ENCODE measurements at regions not wholly inside any gene's neighbourhood (a gene's known extent, or its start where the extent isn't known, plus 50 kb on each side); places are given as distances from the start of the nearest gene placed in this dataset.

- TF ChIP-seq EZH2 (optimal IDR thresholded peaks at IDR 0.05; ENCODE audit: low read depth, low read length) (no peak), EZH2phosphoT487 (IDR thresholded peaks at IDR 0.05; ENCODE audit: low read length) (no peak), CTCF (IDR thresholded peaks at IDR 0.05; ENCODE audit: low read length) (no peak)
- no peaks in the 10 kb centered on the region for H3K27me3 ChIP-seq (replicated peaks; ENCODE audit: insufficient read depth, low read length)
Measured at GRCh38 chr4:188804861-188805260, 665.6 kb downstream of the TRIML1 start.

DNA sequence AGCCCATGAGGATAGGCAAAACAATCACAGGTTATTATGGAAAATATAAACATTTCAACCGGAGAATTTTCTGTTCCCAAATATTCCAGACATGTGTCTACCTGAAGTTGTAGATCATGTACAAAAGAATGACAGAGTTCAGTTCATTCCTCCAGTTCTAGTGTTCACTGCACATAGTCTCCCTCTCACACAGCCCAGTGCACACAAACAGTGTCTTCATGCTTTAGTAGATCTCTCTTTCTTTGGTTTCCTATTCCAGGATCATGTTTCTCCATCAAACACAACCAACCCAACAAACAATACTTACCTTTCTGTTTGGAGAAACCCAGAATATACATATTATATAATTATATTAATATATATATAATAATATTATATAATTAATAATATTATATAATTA, 671.9 kb downstream of the TRIML1 start:
- Histone ChIP-seq H3K27ac (ENCODE audit: low read length) (no peak overlapping the region), H3K79me2 (ENCODE audit: low read length) (no peaks in the 10 kb centered on the region), H2AFZ (ENCODE audit: low read length) (no peak overlapping the region), H3K36me3 (replicated peaks; ENCODE audit: insufficient read depth, low read length) (no peaks in the 10 kb centered on the region), H3K9ac (ENCODE audit: low read length) (no peak overlapping the region), H3K9me2 (replicated peaks; ENCODE audit: insufficient read depth, low read length) (no peaks in the 10 kb centered on the region), H3K4me1 (ENCODE audit: low read length) (no peaks in the 10 kb centered on the region), H3K4me2 (ENCODE audit: low read depth, low read length) (no peak overlapping the region), H4K20me1 (ENCODE audit: insufficient read depth, low read length) (no peaks in the 10 kb centered on the region), H3K27me3 (replicated peaks; ENCODE audit: insufficient read depth, low read length) (no peaks in the 10 kb centered on the region), H3F3A (ENCODE audit: insufficient read depth, low read length) (no peaks in the 10 kb centered on the region), H3K9me3 (replicated peaks; ENCODE audit: insufficient read depth, low read length) (no peaks in the 10 kb centered on the region), H3K4me3 (ENCODE audit: low read length) (no peak overlapping the region)
- no peak for TF ChIP-seq EZH2 (optimal IDR thresholded peaks at IDR 0.05; ENCODE audit: low read depth, low read length)
- no peak for TF ChIP-seq CTCF (IDR thresholded peaks at IDR 0.05; ENCODE audit: low read length)
- TF ChIP-seq EZH2phosphoT487 (IDR thresholded peaks at IDR 0.05; ENCODE audit: low read length), result no peak
- DNase-seq, result no peak

More at GRCh38 chr4:188804861-188805260, 665.6 kb downstream of the TRIML1 start:
- no peaks in the 10 kb centered on the region for H3K9me2 ChIP-seq (replicated peaks; ENCODE audit: insufficient read depth, low read length)
- no peaks in the 10 kb centered on the region for H3F3A ChIP-seq (ENCODE audit: insufficient read depth, low read length)
- H4K20me1 ChIP-seq (ENCODE audit: insufficient read depth, low read length), result no peaks in the 10 kb centered on the region
- no peaks in the 10 kb centered on the region for H3K36me3 ChIP-seq (replicated peaks; ENCODE audit: insufficient read depth, low read length)
- DNase-seq, result no peak
- no peaks in the 10 kb centered on the region for H3K4me1 ChIP-seq (ENCODE audit: low read length)
- H3K9ac ChIP-seq (ENCODE audit: low read length), result no peak overlapping the region
- no peak overlapping the region for H2AFZ ChIP-seq (ENCODE audit: low read length)
- H3K9me3 ChIP-seq (replicated peaks; ENCODE audit: insufficient read depth, low read length), result no peaks in the 10 kb centered on the region
- no peaks in the 10 kb centered on the region for H3K79me2 ChIP-seq (ENCODE audit: low read length)
- no peak overlapping the region for H3K4me2 ChIP-seq (ENCODE audit: low read depth, low read length)
- no peak overlapping the region for H3K27ac ChIP-seq (ENCODE audit: low read length)
- no peak overlapping the region for H3K4me3 ChIP-seq (ENCODE audit: low read length)

GRCh38 chr4:188812644-188813043, 673.4 kb downstream of the TRIML1 start:
- no peaks in the 10 kb centered on the region for H4K20me1 ChIP-seq (ENCODE audit: insufficient read depth, low read length)
- H3K4me2 ChIP-seq (ENCODE audit: low read depth, low read length), result no peak overlapping the region
- H3K79me2 ChIP-seq (ENCODE audit: low read length), result no peaks in the 10 kb centered on the region
- no peaks in the 10 kb centered on the region for H3K9me2 ChIP-seq (replicated peaks; ENCODE audit: insufficient read depth, low read length)
- H3K4me1 ChIP-seq (ENCODE audit: low read length), result no peaks in the 10 kb centered on the region
- TF ChIP-seq EZH2 (optimal IDR thresholded peaks at IDR 0.05; ENCODE audit: low read depth, low read length) (no peak), CTCF (IDR thresholded peaks at IDR 0.05; ENCODE audit: low read length) (no peak), EZH2phosphoT487 (IDR thresholded peaks at IDR 0.05; ENCODE audit: low read length) (no peak)
- no peak overlapping the region for H3K9ac ChIP-seq (ENCODE audit: low read length)
- H3K9me3 ChIP-seq (replicated peaks; ENCODE audit: insufficient read depth, low read length), result no peaks in the 10 kb centered on the region
- no peak overlapping the region for H3K27ac ChIP-seq (ENCODE audit: low read length)
- no peaks in the 10 kb centered on the region for H3K36me3 ChIP-seq (replicated peaks; ENCODE audit: insufficient read depth, low read length)
- H3K4me3 ChIP-seq (ENCODE audit: low read length), result no peak overlapping the region
- no peak overlapping the region for H2AFZ ChIP-seq (ENCODE audit: low read length)
- H3K27me3 ChIP-seq (replicated peaks; ENCODE audit: insufficient read depth, low read length), result no peaks in the 10 kb centered on the region
- H3F3A ChIP-seq (ENCODE audit: insufficient read depth, low read length), result no peaks in the 10 kb centered on the region
- no peak for DNase-seq
